GM21390 (cell line): ENCODE measurements at regions not wholly inside any gene's neighbourhood (a gene's known extent, or its start where the extent isn't known, plus 50 kb on each side); places are given as distances from the start of the nearest gene placed in this dataset.

ENCODE experiments used
- ATAC-seq: cut with Tn5 transposase; IDR thresholded peaks from one replicate; pipeline ENCODE4 v1.9.1; 2021; ENCODE audit not compliant: unreplicated experiment

GRCh38 chr20:4521170-4521968, 164.9 kb upstream of the PRNP start:
- no peak for ATAC-seq

DNA sequence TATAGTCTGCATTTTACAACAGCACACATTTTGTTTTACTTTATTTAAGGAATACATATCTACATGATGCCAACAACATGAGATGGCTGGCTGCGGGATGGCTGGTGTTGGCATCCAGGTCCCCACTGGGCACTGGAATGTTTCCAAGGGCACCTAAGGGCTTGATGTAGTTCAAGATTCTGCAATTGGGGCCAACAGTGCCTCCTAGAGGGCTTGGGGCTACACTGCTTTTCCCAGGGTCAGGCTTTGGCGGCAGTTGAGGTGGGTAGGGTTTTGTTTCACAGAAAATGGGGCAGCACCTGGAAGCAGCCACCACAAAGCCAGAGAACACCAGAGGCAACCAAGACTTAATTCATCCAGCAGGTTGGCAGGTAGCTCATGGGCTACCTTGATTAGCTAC, 166.7 kb upstream of the PRNP start:
- no peak for ATAC-seq

GRCh38 chr20:4516876-4517275, 169.4 kb upstream of the PRNP start:
- no peak for ATAC-seq

- ATAC-seq, result no peak
Measured at GRCh38 chr20:4513720-4514119, 172.5 kb upstream of the PRNP start.

DNA sequence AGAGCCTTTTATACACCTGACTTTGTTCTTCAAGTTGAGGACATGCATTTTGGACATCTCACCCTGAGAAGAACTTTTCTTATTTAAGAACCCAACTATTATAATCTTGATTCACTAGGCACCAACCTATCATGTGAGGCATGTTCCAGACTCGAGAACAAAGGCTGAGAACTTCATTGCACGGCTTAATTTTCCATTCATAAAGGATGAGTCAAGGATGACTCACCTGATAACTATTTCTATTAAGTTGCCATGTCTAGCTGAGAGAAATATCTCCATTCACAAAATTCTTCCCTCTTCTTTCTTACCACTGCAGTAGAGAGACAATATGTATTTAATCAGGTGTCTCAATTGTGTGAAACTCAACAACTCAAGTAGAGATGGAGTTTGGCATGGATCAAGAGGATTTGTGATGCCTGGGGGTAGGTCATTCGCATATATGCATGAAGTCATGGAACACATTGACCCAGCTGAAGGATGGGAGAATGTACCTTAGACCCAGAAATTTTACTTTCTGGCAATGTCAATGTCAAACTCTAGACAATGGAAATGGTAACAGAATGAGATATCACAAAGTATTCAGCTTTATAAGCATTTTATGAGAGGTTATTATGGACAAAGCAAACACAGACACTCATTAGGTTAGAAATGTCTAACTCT, 173.2 kb upstream of the PRNP start:
- ATAC-seq, result no peak

DNA sequence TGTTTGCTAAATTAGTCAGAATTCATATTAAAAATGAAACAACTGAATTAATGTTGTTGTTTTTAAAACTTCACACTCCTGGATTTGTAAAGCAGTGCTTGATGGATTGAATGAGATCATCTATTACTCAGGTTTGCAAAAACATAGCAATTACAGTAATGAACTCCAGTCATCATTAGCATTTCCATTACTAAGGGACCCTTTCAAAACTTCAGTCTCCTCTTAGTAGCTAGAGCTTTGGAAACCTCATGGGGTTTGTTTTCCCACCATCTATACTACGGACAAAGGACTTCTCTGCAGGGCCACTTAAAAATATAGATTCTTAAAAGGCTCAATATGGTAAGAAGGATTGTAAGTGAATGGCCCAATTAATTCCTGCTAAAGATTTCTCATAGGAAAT, 174.5 kb upstream of the PRNP start:
- ATAC-seq, result no peak

- ATAC-seq, result no peak
Measured at GRCh38 chr20:4509825-4510522, 176.3 kb upstream of the PRNP start.

DNA sequence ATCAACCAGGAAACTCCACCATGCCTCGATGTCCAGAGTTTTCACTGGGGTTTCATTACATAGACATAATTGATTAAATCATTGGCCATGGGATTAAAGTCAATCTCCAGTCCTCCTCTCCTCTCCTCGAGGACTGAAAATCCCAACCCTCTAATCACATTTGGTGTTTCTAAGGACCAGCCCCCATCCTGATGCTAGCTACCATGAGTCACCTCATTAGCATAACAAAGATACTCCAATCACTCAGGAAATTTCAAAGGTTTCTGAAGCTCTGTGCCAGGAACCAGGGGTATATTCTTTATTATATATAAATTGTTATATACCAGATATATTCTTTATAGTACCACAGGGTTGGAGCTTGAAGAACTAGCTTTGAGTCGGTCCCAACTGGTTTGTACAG, 177.5 kb upstream of the PRNP start:
- no peak for ATAC-seq

DNA sequence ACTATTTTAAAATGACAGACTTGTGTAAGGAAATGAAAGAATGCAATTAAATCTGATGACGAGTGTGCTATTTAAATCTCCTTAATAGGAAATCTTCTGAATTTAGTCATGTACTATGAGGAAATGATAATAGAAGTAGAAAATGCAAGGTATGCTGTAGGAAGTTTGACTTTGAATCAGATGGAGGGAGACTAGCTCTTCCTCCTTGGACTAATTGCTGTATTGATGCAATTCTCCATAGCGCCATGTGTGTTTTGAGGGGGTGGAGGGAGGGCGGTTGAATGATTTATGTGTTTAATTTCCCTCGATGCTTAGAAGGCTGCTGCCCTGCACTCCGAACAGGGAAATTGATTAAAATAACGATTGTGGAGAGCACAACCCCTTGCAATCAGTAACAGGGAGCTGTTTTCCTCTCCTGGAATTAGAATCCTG, 179.0 kb upstream of the PRNP start:
- no peak for ATAC-seq

GRCh38 chr20:4504814-4505213, 181.4 kb upstream of the PRNP start:
- ATAC-seq, result no peak

DNA sequence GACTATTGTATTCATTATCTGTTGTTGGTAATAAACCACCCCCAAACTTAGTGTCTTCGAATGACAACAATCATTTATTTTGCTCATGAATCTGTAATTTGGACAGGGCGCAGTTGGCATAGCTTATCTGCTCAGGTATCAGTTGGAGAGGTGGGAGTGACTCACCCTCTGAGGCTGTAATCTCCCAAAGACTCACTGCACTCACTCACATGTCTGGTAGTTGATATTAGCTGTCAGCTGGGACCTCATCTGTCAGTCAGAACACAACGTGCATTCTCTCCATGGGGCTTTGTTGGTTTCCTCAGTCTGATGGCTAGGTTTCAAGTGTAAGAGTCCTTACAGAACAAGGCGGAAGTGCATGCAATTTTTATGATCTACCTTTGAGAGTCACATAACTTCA, 183.5 kb upstream of the PRNP start:
- ATAC-seq, result no peak

DNA sequence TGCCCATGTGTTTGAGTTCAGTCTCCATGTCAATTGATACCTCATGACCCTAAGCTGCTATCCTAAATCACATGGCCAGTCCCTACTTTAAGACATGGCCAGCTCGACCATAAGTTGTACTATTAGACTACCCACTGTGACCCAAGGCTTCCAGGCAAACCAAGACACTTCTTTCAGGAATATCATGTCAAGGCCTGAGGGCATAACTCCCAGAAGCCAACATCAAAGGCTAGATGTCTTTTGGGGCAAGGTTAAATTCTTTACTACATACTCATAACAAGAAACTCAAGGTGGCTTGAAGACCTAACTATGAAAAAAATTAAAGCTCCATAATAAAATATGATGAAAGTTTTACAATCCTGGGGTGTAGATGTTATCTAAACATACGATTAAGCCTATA, 192.9 kb upstream of the PRNP start:
- no peak for ATAC-seq

DNA sequence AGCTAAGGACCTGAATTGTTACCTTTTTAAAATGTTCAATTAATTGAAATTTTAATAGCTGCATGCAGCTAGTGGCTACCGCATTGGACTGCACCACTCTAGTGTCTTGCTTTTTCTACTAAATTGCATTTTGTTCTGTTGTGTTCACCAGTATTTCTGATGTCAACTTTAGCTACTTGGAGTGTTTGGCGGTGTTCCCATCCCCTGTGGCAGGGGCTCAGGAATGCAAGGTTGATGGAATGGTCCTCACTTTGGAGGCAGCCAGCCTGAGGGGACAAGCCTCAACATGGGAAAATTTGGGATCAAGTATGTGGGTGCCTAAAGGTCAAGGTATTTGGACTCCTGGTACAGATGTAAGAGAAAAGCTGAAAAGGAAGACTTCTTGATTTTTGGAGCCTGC, 194.6 kb upstream of the PRNP start:
- no peak for ATAC-seq

DNA sequence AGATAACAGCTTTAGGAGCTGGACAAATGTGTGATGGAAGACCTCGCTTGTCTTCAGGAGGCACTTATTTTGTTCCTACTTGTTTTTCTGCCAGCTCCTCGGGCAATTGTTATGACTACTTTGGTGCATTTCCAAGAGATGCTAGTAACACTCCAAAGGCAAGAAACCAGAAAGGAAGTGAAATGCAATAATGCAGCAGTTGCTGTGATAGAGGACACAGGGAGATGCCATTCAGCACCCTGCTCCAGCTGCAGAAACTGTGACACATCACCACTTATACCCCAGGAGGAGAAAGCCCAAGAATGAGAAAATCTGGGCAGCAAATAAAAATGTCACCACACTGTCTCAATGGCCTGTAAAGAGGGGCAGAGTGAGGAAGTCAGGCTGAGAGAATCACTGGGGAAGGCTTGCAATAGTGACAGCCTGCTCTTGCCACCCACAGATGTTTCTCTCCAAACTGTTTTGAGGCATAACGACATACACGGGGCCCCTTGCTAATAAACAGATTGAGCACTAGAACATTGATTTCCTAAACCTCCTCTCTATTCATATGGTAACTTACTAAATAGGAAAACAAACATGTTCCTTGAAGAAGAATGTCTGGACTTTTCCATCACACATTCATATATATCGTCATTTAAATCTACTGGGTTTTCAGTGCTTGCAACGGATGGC, 195.5 kb upstream of the PRNP start:
- no peak for ATAC-seq

DNA sequence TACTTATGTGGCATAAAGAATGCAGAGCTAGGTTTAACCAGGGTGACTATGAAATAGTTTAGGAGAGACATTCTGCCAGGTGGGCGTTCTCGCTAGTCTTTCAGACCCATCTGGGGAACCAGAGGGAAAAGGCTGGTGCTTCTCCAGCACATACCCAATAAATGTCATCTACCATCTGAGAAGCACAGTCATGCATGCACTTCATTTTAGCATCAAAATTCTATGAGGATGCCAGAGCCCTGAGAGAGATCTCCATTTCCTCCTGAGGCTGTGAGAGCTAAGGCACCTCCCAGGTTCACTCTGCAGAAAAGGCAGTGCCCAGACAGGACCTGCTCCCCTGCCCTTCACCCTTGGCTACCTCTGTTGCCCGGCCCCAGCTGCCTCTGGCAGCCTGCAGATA, 196.2 kb upstream of the PRNP start:
- ATAC-seq, result no peak

DNA sequence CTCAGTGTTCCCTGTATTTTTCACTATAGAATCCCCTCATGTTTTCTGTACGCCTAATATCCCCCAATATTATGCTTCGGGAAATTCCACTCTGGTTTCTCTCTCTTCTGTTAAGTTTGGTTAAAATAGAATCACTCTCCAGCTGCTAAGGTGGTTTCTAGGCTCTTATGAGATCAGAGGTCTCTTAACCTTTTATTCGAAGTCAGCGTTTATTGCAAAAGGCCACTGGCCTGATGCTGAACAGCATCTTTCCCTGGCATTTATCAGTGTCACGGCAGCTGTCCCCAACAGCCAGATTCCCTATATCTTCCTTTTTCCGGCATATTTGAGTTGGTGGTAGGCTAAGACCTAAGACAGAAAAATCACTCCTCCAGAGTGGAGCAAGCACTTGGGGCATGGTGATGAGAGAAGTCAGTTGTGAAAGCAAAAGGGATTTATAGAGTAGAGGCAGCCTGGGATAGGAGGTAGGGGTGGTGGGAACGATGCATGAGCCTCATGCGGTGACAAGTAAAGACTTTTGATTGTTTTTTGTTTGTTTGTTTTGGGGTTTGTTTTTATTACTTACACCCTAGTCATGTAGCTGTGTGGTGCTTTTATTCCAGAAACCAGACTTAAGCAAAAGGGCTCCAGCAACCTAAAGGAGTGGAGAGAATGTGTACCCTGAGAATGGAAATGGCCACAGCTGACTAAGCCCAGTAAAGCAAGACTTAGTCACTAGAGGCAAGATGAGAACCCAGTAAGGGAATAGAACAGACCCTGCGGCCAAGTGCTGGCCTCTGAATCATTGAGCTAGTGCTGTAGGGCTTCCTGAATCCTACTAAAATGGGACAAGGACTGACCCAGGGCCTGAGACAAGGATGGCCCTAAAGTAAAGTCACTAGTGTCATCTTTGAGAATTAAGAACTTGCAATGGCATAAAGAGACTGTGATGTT, 197.6 kb upstream of the PRNP start:
- no peak for ATAC-seq

DNA sequence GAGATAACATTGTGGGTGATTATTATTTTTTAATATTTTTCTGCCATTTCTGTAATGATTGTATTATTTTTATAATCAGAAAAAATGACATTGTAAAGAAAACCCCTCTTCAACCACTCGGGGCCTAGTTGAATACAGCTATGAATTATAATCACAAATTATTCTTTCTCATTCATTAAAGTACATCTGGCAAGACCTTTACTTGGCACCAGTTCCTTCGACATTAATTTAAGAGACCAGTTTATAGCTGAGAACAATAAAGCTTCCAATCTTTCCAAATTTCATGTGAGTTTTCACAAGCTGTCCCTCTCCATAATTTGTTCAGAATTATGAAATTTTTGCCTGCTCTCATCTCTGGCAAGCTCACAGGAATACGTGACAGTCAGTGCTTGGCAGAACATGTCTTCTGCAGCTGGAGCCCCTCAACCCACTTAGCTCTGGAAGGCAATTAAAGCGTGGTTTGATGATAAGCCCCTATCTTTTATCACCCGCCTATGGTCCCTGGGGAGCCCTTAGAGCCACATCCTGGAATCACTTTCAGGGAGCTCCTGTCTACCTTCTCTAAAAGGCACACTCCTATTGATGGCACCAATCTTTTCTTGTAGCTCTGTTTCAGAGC, 201.8 kb upstream of the PRNP start:
- ATAC-seq, result no peak

DNA sequence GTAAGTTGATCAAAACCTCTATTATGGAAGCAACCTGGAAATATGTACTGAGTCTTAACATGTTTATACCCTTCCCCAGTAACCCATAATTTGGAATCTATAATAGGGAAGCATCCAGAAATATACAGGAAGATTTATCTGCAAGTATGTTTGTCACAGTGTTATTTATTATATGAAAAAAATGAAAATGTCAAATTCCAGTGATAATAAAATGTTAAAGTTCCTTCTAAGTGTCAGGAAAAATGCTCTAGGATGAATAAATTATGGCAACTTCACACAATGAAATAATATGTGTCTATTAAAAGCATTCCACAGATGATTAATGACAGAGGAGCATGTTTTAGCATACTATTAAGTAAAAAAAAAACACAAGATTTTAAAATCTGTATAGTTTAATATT, 202.3 kb upstream of the PRNP start:
- no peak for ATAC-seq

DNA sequence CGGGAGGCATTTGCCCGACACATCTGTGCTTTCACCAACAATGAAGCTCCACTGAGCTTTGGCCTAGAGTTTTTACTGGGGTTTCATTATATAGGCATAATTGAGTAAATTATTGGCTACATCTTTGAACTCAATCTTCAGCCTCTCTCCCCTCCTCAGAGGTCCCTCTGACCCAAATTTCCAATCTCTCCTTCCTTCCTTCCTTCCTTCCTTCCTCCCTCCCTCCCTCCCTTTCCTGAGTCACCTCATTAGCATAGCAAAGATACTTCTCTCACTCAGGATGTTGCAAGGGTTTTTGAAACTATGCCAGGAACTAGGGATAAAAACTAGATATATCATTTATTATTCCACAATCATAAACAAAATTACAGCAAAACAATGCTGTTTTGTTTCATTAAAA, 202.8 kb upstream of the PRNP start:
- no peak for ATAC-seq

- ATAC-seq, result no peak
Measured at GRCh38 chr20:4480104-4480503, 206.2 kb upstream of the PRNP start.
